ENCODE measurements at regions not wholly inside any gene's neighbourhood (a gene's known extent, or its start where the extent isn't known, plus 50 kb on each side); places are given as distances from the start of the nearest gene placed in this dataset.

DNA sequence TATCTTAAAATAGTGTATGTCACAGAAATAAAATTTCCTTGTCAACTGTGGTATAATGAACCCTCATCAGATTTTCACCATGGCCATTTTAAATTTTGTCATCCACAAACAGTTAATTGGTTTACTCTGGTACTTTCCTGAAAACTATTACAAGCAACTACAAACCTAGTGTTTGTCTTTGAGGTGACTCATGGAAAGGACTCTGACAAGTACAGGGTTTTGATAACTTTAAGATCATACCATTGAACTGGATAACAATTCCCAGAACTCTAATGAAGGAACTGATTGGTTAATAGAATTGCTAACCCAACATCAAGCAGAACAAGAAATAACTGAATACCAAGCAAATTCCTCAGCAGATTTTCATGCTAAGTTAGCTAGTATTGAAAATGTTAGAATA lies 237.7 kb upstream of the IPO5 start (continued):
- TF ChIP-seq, protein P1, sequence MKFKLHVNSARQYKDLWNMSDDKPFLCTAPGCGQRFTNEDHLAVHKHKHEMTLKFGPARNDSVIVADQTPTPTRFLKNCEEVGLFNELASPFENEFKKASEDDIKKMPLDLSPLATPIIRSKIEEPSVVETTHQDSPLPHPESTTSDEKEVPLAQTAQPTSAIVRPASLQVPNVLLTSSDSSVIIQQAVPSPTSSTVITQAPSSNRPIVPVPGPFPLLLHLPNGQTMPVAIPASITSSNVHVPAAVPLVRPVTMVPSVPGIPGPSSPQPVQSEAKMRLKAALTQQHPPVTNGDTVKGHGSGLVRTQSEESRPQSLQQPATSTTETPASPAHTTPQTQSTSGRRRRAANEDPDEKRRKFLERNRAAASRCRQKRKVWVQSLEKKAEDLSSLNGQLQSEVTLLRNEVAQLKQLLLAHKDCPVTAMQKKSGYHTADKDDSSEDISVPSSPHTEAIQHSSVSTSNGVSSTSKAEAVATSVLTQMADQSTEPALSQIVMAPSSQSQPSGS (CRISPR knock-in tag; IDR thresholded peaks at IDR 0.05; ENCODE audit: borderline replicate concordance, low read depth), result no peak

DNA sequence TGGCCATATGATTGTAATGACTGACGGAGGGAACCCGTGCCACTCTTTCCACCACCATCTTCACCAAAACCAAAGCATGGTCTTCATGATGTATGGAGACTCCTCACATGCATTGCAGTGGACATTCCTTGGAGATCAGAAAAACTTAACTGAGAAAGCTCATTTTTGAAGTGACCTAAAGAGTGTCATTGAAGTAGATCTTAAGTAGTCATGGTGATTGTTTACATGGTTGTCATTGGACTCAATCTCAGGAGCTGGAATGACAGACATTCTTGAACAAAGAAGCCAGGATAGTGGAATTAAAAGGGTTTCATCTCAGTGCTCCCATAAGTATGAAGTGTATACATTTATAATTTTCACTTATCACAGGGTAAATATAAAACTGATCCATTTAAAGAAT lies 236.7 kb upstream of the IPO5 start:
- CTCF ChIA-PET, result no interaction called here

DNA sequence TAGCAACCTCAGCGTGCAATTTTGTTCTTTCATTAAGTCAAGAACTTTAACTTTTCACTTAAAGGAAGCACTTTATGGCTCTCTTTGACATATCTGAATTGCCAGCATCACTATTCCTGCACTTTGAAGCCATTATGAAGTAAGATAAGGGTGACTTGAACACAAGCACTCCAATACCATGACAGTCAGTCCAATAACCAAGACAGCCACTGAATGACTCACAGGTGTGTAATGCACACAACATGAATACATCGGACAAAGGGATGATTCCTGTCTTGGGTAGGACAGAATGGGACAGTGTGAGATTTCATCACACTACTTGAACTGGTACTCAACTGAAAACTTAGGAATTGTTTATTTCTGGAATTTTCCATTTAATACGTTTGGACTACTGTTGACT lies 233.7 kb upstream of the IPO5 start:
- Mint-ChIP-seq H3K4me1 (no peaks in the 10 kb centered on the region), H3K27me3 (ENCODE audit: low read depth) (no peaks in the 10 kb centered on the region), H3K36me3 (no peaks in the 10 kb centered on the region), H3K27ac (no peak overlapping the region), H3K9me3 (no peaks in the 10 kb centered on the region), H3K4me3 (no peak overlapping the region)
- DNase-seq (ENCODE audit: low spot score) (no peak), ATAC-seq (no peak)
- CTCF ChIA-PET, result no interaction called here
- POLR2A ChIA-PET, result no interaction called here
- TF ChIP-seq, protein P2, sequence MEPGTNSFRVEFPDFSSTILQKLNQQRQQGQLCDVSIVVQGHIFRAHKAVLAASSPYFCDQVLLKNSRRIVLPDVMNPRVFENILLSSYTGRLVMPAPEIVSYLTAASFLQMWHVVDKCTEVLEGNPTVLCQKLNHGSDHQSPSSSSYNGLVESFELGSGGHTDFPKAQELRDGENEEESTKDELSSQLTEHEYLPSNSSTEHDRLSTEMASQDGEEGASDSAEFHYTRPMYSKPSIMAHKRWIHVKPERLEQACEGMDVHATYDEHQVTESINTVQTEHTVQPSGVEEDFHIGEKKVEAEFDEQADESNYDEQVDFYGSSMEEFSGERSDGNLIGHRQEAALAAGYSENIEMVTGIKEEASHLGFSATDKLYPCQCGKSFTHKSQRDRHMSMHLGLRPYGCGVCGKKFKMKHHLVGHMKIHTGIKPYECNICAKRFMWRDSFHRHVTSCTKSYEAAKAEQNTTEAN (CRISPR knock-in tag; IDR thresholded peaks at IDR 0.05), result no peak
- TF ChIP-seq ELF4 (CRISPR knock-in tag; IDR thresholded peaks at IDR 0.05; ENCODE audit: low read depth) (no peak), IRF2 (CRISPR knock-in tag; IDR thresholded peaks at IDR 0.05; ENCODE audit: borderline replicate concordance, low read depth) (no peak), ZNF671 (CRISPR knock-in tag; IDR thresholded peaks at IDR 0.05) (no peak), GABPB1 (CRISPR knock-in tag; IDR thresholded peaks at IDR 0.05) (no peak), ZNF416 (CRISPR knock-in tag; IDR thresholded peaks at IDR 0.05) (no peak), ZNF317 (CRISPR knock-in tag; IDR thresholded peaks at IDR 0.05; ENCODE audit: borderline replicate concordance, low read depth) (no peak), CREM (CRISPR knock-in tag; IDR thresholded peaks at IDR 0.05) (no peak), NR3C1 (CRISPR knock-in tag; conservative IDR thresholded peaks at IDR 0.05; ENCODE audit: low read depth) (no peak), EMX1 (CRISPR knock-in tag; IDR thresholded peaks at IDR 0.05) (no peak), GTF2I (CRISPR knock-in tag; conservative IDR thresholded peaks at IDR 0.05) (no peak), PRRX2 (CRISPR knock-in tag; IDR thresholded peaks at IDR 0.05) (no peak), HMGA2 (CRISPR knock-in tag; IDR thresholded peaks at IDR 0.05) (no peak)
- TF ChIP-seq, protein P3, sequence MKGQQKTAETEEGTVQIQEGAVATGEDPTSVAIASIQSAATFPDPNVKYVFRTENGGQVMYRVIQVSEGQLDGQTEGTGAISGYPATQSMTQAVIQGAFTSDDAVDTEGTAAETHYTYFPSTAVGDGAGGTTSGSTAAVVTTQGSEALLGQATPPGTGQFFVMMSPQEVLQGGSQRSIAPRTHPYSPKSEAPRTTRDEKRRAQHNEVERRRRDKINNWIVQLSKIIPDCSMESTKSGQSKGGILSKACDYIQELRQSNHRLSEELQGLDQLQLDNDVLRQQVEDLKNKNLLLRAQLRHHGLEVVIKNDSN (CRISPR knock-in tag; IDR thresholded peaks at IDR 0.05), result no peak
- TF ChIP-seq, protein P4, sequence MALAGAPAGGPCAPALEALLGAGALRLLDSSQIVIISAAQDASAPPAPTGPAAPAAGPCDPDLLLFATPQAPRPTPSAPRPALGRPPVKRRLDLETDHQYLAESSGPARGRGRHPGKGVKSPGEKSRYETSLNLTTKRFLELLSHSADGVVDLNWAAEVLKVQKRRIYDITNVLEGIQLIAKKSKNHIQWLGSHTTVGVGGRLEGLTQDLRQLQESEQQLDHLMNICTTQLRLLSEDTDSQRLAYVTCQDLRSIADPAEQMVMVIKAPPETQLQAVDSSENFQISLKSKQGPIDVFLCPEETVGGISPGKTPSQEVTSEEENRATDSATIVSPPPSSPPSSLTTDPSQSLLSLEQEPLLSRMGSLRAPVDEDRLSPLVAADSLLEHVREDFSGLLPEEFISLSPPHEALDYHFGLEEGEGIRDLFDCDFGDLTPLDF (CRISPR knock-in tag; IDR thresholded peaks at IDR 0.05), result no peak
- TF ChIP-seq, protein P5, sequence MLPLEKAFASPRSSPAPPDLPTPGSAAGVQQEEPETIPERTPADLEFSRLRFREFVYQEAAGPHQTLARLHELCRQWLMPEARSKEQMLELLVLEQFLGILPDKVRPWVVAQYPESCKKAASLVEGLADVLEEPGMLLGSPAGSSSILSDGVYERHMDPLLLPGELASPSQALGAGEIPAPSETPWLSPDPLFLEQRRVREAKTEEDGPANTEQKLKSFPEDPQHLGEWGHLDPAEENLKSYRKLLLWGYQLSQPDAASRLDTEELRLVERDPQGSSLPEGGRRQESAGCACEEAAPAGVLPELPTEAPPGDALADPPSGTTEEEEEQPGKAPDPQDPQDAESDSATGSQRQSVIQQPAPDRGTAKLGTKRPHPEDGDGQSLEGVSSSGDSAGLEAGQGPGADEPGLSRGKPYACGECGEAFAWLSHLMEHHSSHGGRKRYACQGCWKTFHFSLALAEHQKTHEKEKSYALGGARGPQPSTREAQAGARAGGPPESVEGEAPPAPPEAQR (CRISPR knock-in tag; IDR thresholded peaks at IDR 0.05), result no peak

More for the DNA sequence above, 236.7 kb upstream of the IPO5 start:
- no peaks in the 10 kb centered on the region for H3K27me3 Mint-ChIP-seq (ENCODE audit: low read depth)
- no peaks in the 10 kb centered on the region for H3K36me3 Mint-ChIP-seq
- TF ChIP-seq, protein P6, sequence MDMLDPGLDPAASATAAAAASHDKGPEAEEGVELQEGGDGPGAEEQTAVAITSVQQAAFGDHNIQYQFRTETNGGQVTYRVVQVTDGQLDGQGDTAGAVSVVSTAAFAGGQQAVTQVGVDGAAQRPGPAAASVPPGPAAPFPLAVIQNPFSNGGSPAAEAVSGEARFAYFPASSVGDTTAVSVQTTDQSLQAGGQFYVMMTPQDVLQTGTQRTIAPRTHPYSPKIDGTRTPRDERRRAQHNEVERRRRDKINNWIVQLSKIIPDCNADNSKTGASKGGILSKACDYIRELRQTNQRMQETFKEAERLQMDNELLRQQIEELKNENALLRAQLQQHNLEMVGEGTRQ (CRISPR knock-in tag; IDR thresholded peaks at IDR 0.05), result no peak
- TF ChIP-seq FOXJ3 (CRISPR knock-in tag; IDR thresholded peaks at IDR 0.05; ENCODE audit: borderline replicate concordance) (no peak), KAT7 (CRISPR knock-in tag; IDR thresholded peaks at IDR 0.05; ENCODE audit: borderline replicate concordance) (no peak), SMAD3 (CRISPR knock-in tag; IDR thresholded peaks at IDR 0.05; ENCODE audit: borderline replicate concordance) (no peak), ZNF416 (CRISPR knock-in tag; IDR thresholded peaks at IDR 0.05) (no peak), ZNF317 (CRISPR knock-in tag; IDR thresholded peaks at IDR 0.05; ENCODE audit: borderline replicate concordance, low read depth) (no peak), CREB1 (CRISPR knock-in tag; IDR thresholded peaks at IDR 0.05) (no peak), JAZF1 (CRISPR knock-in tag; IDR thresholded peaks at IDR 0.05) (no peak)
- TF ChIP-seq, protein P7, sequence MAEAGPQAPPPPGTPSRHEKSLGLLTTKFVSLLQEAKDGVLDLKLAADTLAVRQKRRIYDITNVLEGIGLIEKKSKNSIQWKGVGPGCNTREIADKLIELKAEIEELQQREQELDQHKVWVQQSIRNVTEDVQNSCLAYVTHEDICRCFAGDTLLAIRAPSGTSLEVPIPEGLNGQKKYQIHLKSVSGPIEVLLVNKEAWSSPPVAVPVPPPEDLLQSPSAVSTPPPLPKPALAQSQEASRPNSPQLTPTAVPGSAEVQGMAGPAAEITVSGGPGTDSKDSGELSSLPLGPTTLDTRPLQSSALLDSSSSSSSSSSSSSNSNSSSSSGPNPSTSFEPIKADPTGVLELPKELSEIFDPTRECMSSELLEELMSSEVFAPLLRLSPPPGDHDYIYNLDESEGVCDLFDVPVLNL (CRISPR knock-in tag; IDR thresholded peaks at IDR 0.05; ENCODE audit: borderline replicate concordance, low read depth), result no peak
- TF ChIP-seq, protein P8, sequence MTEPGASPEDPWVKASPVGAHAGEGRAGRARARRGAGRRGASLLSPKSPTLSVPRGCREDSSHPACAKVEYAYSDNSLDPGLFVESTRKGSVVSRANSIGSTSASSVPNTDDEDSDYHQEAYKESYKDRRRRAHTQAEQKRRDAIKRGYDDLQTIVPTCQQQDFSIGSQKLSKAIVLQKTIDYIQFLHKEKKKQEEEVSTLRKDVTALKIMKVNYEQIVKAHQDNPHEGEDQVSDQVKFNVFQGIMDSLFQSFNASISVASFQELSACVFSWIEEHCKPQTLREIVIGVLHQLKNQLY (CRISPR knock-in tag; IDR thresholded peaks at IDR 0.05), result no peak
- TF ChIP-seq, protein P9, sequence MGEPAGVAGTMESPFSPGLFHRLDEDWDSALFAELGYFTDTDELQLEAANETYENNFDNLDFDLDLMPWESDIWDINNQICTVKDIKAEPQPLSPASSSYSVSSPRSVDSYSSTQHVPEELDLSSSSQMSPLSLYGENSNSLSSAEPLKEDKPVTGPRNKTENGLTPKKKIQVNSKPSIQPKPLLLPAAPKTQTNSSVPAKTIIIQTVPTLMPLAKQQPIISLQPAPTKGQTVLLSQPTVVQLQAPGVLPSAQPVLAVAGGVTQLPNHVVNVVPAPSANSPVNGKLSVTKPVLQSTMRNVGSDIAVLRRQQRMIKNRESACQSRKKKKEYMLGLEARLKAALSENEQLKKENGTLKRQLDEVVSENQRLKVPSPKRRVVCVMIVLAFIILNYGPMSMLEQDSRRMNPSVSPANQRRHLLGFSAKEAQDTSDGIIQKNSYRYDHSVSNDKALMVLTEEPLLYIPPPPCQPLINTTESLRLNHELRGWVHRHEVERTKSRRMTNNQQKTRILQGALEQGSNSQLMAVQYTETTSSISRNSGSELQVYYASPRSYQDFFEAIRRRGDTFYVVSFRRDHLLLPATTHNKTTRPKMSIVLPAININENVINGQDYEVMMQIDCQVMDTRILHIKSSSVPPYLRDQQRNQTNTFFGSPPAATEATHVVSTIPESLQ (CRISPR knock-in tag; IDR thresholded peaks at IDR 0.05), result no peak
- POLR2A ChIA-PET, result no interaction called here
- H3K27ac Mint-ChIP-seq, result no peak overlapping the region
- ATAC-seq, result no peak
- peaks cover 17% of the 10 kb centered on the region for H3K9me3 Mint-ChIP-seq
- no peaks in the 10 kb centered on the region for H3K4me1 Mint-ChIP-seq
- no peak overlapping the region for H3K4me3 Mint-ChIP-seq
- no peak for DNase-seq (ENCODE audit: low spot score)
